Prostate gland (tissue), 2 donors: ENCODE measurements at regions not wholly inside any gene's neighbourhood (a gene's known extent, or its start where the extent isn't known, plus 50 kb on each side); places are given as distances from the start of the nearest gene placed in this dataset.

Experiments used
- POLR2A ChIP-seq: fragments of 450-650 bp; IDR thresholded peaks from one replicate; pipeline ENCODE4 v1.6.1; 2016; ENCODE audit warnings: antibody characterized with exemption, mild to moderate bottlenecking
- POLR2AphosphoS5 ChIP-seq: sonication (generic); formaldehyde crosslinking; IDR thresholded peaks from one replicate; pipeline ENCODE4 v1.6.1; 2017; ENCODE audit warnings: antibody characterized with exemption
- TF ChIP-seq, protein P1 (sequence below), 4 experiments: fragments of 200-600 bp in 2 of 4; fragments of 450-650 bp in 2 of 4; sonication (generic) in 2 of 4; IDR thresholded peaks; 1 replicate in 3 of 4; 2 replicates in 1 of 4; pipeline ENCODE4 v1.5.1; 2016 to 2019; ENCODE audit warnings: antibody characterized with exemption in 4 of 4, mild to moderate bottlenecking in 2 of 4, moderate library complexity in 2 of 4

DNA sequence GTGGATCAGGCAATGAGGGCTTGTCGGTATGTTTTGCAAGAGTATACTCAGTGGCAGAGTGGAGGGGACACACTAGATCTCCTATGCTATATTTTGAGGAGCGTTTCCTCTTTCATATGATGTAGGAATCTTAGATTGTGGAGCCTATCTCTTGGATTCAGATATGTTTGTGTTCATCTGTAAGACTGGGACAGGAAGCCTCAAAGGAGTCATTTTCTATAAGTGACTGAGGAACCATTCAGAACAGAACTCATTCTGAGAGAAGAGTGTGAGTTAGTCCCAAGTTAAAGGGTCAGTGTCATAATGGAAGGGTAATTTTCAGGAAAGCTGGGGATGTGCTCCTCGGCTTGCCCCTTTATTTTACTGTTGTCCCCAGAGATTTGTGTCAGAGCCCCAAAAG is 107.7 kb downstream of the PTGS2 start:
- TF ChIP-seq POLR2A (no peak), POLR2AphosphoS5 (no peak)
- TF ChIP-seq, protein P1, sequence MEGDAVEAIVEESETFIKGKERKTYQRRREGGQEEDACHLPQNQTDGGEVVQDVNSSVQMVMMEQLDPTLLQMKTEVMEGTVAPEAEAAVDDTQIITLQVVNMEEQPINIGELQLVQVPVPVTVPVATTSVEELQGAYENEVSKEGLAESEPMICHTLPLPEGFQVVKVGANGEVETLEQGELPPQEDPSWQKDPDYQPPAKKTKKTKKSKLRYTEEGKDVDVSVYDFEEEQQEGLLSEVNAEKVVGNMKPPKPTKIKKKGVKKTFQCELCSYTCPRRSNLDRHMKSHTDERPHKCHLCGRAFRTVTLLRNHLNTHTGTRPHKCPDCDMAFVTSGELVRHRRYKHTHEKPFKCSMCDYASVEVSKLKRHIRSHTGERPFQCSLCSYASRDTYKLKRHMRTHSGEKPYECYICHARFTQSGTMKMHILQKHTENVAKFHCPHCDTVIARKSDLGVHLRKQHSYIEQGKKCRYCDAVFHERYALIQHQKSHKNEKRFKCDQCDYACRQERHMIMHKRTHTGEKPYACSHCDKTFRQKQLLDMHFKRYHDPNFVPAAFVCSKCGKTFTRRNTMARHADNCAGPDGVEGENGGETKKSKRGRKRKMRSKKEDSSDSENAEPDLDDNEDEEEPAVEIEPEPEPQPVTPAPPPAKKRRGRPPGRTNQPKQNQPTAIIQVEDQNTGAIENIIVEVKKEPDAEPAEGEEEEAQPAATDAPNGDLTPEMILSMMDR (IDR thresholded peaks at IDR 0.05): no peak
